Vagina (tissue), 2 donors: ENCODE measurements at regions not wholly inside any gene's neighbourhood (a gene's known extent, or its start where the extent isn't known, plus 50 kb on each side); places are given as distances from the start of the nearest gene placed in this dataset.

Experiments used
- CTCF ChIP-seq, 3 experiments: fragments of 450-650 bp in 2 of 3; fragments of 200-600 bp in 1 of 3; sonication (generic) in 1 of 3; IDR thresholded peaks; one replicate each; pipeline ENCODE4 v1.5.1; 2017 to 2019; ENCODE audit warnings: antibody characterized with exemption in 3 of 3, mild to moderate bottlenecking in 2 of 3, moderate library complexity in 2 of 3
- POLR2A ChIP-seq, 2 donors: fragments of 450-650 bp; IDR thresholded peaks; one replicate each; pipeline ENCODE4 v1.6.1; 2017; ENCODE audit warnings: antibody characterized with exemption in 2 of 2, mild to moderate bottlenecking in 2 of 2, moderate library complexity in 2 of 2
- POLR2AphosphoS5 ChIP-seq, 2 donors: sonication (generic); formaldehyde crosslinking; IDR thresholded peaks; one replicate each; pipeline ENCODE4 v1.9.0; 2017; ENCODE audit warnings: antibody characterized with exemption in 2 of 2, mild to moderate bottlenecking in 2 of 2, low read depth in 1 of 2; ENCODE audit not compliant: insufficient read depth in 1 of 2

GRCh38 chr2:71898375-71898774 is 249.3 kb downstream of the CYP26B1 start:
- TF ChIP-seq CTCF (IDR thresholded peaks at IDR 0.05) (no peak), POLR2A (IDR thresholded peaks at IDR 0.05) (no peak), POLR2AphosphoS5 (IDR thresholded peaks at IDR 0.05; ENCODE audit: insufficient read depth in 1 of 2, low read depth in 1 of 2) (no peak)
